ENCODE measurements at regions not wholly inside any gene's neighbourhood (a gene's known extent, or its start where the extent isn't known, plus 50 kb on each side); places are given as distances from the start of the nearest gene placed in this dataset.

- no peak for TF ChIP-seq CTCF (IDR thresholded peaks at IDR 0.05 in 8 of 11, conservative IDR thresholded peaks at IDR 0.05 in 3 of 11)
- TF ChIP-seq POLR2A (IDR thresholded peaks at IDR 0.05) = no peak
- no peak for TF ChIP-seq POLR2AphosphoS5 (IDR thresholded peaks at IDR 0.05)
Measured at GRCh38 chrX:79530310-79531108, 163.4 kb upstream of the ITM2A start.
